HG02588 (cell line): ENCODE measurements at regions not wholly inside any gene's neighbourhood (a gene's known extent, or its start where the extent isn't known, plus 50 kb on each side); places are given as distances from the start of the nearest gene placed in this dataset.

ENCODE experiments used
- ATAC-seq: cut with Tn5 transposase; IDR thresholded peaks from one replicate; pipeline ENCODE4 v1.9.1; 2021; ENCODE audit warnings: mild to moderate bottlenecking, moderate library complexity; ENCODE audit not compliant: unreplicated experiment

DNA sequence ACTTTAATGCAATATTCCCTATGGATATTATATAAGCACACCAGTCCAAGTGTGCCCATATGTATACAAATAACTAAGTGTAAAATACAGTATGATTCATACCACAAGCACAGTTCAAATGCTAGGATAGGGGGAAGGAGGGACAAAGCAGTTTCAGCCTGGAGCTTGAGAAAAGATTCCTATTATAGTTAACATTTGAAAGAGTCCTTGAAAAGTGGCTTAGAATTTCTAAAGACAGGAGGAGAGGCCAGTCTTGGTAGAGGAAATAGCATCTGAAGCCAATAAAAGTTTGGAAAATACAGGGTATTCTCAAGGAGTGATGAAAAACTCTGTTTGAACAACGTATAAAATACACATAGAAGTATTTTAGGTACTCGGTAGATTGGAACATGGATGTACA lies 173.4 kb upstream of the CWC22 start:
- ATAC-seq = no peak

DNA sequence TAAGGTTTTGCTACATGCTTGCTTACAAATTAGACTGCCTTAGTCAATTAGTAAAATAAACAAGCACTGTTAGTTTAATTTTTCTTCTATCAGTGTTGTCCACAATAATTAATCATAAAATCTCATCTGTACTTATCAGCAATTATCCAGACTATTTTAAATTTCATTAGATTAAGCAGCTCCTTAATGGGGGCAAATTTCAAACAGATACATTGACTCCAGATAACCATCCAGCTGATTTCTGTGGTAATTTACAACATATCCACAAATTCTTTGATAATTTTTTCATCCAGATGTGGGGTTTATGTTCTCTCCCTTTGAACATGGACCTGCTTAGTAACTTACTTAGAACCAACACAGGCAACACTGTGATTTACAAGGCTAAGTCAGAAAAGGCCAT lies 170.4 kb upstream of the CWC22 start:
- ATAC-seq = no peak

DNA sequence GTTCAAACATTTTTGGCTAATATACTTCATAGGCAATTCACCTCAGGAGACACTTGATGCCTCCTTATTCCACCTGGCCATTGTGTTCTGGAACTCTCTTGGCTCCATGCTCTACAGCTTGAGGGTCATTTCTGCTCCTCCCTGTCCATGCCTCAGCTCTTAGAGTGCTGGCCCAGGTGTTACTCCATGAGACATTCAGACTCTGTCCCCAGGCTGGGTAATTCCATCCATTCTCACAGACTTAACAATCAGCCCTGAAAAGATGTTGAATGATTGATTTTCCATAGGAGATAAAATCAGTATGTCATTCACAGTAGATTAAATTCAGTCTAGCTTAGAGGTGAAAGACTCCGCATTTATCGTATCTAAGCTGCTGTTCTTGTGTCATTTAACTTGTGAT lies 168.6 kb upstream of the CWC22 start:
- ATAC-seq = no peak

DNA sequence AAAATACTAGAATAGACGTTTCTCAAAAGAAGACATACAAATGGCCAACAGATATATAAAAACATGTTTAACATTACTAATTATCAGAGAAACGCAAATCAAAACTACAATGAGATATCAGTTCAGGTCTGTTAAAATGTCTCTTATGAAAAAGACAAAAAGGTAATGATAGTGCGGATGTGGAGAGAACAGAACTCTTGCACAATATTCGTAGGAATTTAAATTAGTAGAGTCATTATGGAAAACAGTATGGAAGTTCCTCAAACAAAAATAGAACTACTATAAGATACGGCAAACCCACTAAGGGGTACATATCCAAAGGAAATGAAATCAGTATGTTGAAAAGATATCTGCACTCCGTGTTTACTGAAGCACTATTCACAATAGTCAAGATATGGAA lies 167.5 kb upstream of the CWC22 start:
- ATAC-seq = no peak

DNA sequence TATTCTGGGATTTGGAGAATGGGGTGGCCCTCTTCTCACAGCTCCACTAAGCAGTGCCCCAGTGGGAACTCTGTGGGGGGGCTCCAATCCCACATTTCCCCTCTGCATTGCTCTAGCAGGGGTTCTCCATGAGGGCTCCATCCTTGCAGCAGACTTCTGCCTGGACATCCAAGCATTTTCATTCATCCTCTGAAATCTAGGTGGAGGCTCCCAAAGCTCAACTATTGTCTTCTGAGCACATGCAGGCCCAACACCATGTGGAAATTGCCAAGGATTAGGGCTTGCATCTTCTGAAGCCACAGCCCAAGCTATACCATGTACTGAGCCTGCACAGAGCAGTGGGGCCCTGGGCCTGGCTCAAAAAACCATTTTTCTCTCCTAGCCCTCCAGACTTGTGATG lies 162.4 kb upstream of the CWC22 start:
- ATAC-seq = no peak

DNA sequence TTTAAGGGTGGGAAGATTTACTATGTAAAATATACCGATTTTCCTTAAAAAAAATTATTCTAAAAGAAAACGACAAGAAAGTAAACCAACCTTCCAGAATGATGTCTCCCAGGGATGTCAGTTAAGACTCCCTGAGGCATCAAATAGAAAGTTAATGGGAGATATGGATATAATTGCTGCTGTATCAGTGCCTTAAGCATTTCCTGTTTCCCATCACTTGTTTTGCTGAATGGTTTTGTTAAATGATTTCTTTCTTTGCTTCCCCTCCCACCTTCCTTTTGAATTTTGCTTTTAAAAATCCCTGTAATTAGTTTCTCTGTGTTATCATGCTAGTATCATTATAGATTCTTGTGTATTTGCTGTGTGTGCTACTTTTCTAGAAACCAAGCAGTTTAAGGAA lies 154.3 kb upstream of the CWC22 start:
- ATAC-seq = no peak

DNA sequence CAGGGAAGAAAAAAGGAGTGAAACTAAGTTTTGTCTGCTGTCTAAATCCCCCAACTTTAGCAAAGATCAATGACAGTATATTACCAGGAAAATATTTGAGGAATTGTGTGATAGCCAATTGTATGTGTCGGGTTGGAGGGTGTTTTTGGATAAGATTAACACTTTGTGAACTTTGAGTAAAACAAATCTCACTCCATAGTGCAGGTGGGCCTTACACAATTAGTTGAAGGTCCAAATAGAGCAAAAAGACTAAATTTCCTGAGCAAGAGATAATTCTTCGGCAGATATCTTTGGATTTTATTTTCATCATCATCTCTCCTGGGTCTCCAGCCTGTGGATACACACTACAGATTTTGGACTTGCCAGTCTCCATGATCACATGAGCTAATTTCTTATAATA lies 152.8 kb upstream of the CWC22 start:
- ATAC-seq = no peak

DNA sequence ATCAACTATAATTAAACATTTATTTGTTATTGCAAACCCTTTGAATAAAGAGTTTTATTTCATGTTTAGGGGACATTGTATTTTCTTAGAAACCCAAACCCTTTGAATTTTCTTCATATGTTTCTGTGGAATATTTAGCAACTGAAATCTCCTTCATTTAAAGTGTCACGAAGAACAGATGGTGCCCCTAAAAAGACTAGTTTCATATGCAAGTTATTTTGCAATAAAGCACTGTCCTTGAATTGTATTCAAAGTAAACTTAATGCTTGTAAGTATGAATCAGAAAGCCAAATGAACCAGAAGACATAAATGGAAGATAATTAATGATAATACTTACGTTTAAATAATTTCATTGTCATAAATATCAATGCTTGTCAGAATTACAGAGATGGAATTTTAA lies 151.9 kb upstream of the CWC22 start:
- no peak for ATAC-seq

DNA sequence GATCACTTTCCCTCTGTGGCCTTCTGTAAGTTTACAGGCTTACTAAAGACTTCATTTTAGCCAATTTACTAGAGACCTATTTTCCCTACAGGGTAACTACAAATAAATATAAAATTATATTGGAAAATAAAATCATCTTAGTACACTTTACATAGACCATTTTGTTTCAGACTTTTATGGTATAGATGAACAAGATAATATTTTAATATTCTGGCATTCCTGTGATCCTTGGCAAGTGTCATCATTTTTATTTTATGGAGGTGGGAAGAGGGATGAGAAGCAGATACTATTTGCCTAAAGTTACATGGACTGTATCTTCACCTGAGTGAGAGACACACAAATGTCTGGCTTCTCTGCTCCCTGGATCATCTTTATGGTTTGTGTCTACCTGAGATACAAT lies 149.6 kb upstream of the CWC22 start:
- no peak for ATAC-seq

DNA sequence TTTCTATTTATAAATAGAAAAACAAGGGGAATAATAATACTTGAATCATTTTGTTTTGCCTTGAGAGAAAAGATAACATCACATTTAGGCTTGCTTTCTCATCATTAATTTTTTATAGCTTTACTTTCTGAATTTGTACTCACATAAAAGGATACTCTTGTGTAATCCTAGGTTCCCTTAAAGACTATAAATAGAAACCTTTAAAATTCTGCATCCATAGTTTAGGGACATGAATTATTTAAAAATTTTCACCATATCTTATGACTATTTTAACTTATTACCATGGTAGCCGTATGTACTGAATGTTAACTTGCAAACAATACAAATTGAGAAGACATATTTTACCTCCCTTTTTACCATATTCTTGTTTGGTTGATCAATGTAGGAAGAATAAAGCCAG lies 143.5 kb upstream of the CWC22 start:
- ATAC-seq = no peak

DNA sequence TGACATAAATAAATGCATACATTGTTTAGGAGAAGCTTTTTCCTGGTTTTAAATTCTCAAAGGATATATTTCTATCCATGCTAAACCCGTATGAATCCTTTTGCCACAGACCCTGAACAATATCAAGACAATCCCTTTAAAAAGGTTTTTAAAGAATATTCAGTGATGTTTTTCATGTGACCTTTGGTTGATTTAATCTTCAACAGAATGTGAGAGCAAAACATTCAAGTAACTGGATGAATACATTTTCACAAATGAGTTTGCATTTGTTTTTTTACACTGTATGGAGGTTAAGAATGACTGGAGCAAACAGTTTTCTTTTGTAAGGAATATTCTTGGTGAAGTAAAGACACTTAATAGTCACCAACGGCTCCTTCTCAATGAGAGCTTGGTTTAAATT lies 139.4 kb upstream of the CWC22 start:
- no peak for ATAC-seq

DNA sequence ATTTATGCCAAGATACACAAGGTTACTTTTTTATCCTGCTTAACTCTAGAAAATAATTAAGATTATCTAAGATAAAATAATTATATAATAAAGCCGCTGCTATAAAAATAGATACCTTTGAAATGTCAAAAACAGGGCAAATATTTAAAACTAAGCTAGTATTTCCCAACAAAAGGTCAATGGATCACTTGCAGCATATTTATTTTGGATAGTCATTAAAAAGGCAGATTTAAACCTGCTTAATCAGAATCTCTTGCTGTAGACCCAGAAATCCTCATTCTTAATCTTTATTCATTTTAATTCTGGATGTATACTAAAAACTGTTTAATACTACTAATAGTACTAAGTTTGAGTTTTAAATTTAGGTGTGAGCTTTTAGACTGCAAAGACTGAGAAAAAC lies 139.0 kb upstream of the CWC22 start:
- ATAC-seq = no peak

DNA sequence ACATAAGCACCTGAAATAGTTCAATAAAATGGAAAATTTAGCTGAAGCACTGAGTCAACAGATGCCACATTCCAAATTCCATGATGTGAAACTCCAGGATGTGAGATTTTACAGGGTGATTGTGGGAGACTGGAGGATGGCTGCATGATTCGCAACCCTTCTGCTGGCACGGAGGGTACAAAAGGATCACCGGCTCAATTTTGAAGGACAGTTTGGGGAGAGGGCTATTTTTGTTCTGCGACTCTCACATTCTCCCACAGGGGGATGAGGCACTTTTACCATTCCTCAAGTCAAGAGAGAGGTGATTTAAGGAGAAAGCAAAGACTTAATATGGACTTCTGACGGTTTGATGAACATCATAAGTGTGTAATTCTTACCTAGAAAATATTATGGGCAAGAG lies 138.1 kb upstream of the CWC22 start:
- no peak for ATAC-seq

DNA sequence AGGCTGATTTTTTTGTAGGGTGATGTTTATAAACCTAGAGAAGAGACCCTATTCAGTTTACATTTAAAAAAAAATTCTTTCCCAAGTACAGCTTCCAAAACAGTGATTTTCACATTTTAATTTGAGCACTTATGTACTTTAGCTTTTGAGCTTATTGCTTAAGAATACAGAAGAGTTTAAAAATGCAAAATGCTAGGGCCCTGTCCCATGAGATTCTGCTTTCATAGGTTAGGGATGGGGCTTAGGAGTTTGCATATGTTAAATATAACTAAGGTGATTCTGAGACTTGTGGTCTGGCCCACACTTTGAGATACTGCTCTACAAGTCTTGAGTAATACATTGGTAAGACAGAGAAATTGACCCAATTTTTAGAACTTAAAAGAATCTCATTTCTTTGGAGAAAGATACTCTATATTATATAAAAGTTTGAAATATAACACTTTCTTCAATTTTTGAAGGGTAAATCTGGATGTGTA lies 137.3 kb upstream of the CWC22 start:
- ATAC-seq = no peak

DNA sequence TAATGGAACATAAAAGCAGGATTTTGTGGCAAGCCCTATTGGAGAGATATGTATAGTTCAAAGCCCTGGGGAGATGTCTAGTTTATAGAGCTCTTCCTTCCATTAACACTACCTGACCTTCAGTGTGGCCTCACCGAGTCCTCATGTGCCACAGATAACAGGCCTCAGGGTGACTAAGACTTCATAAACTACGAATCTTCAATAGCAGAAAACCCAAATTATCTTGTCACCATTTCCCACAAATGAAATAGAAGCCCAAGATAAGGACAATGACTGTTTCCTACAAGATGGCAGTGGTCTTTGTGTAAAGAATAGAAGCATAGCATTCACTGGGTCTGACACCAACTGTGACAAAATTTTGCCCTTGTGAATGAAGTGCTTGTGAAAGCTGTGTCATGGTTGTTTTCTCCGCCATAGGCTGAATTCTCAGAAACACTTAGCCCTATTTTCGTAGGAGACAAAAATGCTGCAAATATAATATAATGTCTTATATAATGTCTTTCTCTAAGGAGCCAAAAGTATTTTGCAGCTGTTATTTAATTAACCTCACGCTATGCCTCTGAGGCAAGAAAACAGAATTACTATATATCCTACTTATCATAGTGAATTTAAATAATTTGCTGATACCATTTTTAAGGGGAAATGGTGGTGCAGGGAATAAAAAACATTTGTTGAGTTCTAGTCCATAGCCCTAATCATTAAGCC lies 136.7 kb upstream of the CWC22 start:
- no peak for ATAC-seq

DNA sequence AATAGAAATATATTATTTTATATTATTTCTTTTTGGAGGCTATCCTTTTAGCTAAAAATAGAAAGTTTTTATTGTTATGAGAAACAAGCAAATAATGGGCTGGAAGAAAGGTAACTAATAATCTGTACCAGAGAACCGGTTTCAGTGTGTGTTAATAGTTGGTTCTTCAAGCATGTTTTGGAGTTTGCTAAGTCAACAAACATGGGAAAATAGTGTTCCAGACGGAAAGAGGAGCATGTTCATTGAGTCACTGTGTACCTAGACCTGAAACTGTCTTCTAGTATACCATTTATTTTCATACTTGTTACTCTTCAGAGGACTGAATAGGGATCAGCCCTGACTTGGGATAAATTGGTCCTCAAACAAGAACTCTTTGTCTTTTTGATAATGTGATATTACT lies 134.5 kb upstream of the CWC22 start:
- no peak for ATAC-seq

DNA sequence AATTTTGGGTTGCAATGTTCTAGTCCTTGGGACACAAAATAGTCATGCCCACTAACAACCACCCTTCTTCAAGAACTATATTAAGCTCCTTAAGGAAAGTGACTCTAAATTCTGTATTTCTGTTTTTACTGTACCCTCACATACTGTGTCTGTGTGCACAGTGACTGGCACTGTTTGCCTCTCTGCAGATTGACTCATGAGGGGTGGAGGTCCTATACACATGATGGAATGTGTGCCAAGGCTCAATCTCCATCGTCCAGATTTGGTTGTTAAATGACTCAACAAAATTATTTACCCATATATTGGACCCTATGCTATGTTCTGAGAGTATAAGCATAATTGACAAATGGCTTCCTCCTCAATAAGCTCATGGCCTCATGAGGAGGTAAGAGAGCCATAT lies 126.6 kb upstream of the CWC22 start:
- ATAC-seq = no peak

DNA sequence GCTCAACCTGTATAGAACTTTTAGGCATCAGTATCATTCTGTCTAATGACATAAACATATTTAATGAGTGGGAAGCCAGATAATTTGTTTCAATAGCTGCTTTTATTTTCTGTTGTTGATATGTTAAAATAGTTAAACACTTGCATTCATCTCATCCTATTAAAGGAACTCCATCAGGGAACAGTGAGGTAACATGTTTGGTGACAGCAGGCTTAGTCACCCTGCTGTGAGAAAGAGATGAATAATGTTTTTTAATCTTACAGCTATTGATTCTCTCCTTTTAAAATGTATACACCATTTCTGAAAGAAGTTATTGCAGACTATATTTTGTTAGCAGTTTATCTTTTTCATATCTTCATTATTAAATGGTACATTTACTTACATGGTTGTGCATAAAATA lies 123.3 kb upstream of the CWC22 start:
- no peak for ATAC-seq

DNA sequence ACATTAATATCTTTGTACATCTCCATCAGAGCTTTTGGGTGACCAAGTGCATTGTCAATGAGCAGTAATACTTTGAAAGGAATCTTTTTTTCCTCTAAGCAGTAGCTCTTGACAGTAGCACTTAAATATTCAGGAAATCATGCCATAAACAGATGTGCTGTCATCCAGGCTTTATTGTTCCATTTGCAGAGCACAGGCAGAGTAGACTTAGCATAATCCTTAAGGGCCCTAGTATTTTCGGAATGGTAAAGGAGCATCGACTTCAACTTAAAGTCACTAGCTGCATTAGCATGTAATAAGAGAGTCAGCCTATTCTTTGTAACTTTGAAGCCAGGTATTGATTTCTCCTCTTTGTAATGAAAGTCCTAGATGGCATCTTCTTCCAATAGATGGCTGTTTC lies 121.8 kb upstream of the CWC22 start:
- no peak for ATAC-seq

DNA sequence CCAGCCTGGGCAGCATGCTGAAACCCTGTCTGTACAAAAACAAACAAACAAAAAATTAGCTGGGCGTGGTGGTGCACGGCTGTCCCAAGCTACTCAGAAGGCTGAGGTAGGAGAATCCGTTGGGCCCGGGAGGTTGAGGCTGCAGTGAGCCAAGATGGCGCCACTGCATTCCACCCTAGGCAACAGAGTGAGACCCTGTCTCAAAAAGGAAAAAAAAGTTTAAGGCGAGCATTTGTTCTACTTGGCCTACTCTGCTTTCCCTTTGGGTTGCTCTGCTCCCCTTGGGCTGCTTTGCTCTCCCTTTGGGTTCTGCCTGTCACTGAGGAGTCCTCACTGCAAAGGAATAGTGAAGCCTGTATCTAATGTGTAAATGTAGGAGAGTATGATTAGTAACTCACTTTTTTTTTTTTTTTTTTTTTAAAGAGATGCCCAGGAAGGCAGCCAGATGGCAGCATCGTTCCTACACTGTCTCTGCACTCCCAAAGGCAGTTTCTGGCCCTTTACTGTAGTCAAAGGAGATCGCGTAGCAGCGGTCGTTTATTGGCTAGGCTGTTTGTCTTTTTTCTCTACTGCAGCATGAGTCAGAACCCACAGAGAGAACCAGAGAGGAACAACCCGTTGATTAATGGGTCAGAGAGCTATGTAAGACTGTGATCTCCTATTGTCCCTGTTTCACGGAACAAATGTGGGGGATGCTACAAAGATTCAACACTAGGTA lies 118.3 kb upstream of the CWC22 start:
- ATAC-seq = peak; percentile 89

DNA sequence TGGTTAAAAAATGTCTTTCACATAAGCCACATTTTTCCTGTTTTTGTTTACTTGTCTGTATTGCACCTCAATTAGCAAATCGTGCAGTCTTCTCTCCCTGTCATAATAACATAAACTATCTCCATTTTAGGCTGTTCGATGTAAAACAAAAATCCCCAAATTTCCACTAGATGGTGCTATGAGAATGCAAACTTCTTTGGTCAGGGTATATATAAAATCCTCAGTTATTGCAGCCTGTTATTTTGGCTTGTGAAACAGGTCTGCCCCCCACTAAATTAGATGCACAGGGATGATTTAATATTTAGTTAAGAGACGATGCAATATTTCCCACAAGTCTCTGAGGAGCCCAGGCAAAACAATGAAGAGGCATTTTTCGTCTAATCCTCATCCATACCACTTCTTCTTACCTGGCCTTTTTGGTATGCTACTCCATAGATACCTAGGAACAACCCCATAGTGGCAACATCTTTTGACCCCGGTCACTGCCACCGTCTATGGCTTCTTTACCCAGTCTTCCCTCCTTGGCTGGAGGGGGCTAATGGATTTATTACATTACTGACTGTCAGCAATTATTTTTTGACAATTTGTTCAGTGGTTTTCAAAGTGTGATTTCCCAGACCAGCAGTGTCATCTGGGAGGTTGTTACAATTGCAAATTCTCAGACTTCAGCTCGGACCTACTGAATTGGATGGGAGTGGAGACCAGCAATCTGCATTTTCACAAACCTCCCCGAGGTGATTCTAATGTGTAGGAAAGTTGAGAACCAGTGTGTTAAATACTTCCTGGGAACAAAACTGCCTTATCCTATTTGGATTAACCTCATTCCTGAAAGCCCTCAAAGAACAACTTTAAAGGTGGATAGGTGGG lies 117.4 kb upstream of the CWC22 start:
- peak; percentile 63 for ATAC-seq

DNA sequence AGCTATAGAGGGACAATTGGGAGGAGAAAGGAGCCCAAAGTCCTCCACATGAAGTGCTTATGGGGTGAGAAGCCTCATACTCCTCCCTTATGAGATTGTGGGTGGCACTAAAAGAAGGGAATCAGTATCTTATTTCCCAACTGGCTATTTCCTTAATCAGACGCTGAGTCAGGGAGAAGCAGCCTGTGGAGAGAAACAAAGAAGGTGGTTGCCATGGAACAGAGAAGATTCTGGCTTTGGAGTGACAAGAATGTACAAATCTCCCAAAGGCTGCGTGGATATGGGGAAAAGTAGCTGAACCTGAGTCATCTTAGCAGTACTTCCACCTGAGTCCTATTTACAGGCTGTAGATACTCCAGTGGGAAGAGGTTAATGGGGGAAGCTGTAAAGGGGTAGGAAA lies 115.8 kb upstream of the CWC22 start:
- ATAC-seq = no peak
